ENCODE measurements at regions not wholly inside any gene's neighbourhood (a gene's known extent, or its start where the extent isn't known, plus 50 kb on each side); places are given as distances from the start of the nearest gene placed in this dataset.

DNA sequence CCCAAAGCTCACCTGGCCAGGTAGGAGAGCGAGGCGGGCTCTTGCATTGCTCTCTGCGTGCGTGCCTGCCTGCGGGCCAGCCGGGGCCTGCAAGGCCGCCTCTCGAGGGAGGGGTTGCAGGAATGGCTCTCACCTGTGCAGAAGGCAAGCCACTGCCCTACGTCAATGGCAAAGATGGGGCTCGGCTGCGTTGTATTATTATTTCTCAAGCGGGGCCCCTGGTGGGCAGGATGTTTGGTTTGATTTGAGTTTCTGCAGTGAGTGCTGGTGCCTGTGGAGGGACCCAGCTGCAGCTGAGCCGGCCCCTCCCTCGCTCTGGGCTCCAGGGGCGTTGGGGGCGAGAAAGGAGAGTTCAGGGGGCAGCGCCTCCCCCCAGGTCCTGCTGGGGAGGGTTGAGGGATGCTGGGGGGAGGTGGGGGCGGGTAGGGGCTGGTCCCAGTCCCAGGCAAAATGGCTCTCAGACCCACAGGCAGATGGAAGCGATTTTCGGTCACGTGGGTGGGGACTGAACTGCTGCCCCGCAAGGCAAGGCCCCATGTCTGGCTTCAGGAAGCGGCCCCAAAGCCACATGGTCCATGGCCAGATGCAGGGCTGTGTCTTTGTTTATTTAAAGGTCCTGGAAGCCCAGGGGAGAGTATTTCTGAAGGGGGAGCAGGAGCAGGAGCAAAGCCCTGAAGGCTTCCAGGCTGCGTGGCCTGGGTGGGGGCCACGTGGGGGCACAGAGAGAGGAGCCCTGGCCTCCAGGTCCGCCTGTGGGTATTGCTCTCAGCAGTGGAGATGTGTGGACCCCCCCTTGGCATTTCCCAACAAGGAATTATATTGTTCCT is 338.8 kb downstream of the SEC14L1 start:
- no peak for DNase-seq

GRCh38 chr17:77480199-77480508 is 339.4 kb downstream of the SEC14L1 start:
- DNase-seq: no peak

DNA sequence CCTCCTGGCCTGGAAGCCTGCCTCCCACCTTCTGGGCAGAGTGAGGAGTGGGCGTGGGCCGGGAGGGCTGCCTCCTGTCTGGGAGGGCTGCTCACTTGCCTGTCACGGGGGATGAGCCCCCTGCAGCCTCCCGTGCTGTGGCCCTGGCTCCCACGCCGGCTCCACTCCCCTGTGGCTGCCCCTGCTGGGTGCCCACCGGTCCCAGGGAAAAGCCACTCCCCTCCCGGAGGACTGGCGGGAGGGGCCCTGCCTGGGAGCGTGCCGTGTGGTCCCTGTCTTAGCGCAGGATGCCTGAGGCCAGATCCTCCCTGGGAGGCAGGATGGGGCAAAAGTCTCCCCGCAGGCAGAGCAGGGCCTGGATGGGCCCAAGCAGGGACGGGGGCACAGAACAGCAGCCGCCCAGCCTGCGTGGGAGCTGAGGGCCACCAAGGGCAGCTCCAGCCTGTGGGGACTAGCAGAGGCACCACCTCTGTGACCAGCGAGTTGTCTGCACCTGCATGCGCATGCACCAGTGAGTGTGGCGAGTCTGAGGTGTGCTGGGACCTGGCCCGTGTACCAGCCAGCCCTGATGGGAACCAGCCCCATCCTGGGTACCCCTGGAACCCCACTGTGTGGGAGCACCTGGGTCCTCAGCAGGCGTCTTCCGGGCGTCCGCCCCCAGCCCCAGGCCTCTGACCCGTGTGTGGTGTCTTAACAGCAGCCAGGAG is 339.9 kb downstream of the SEC14L1 start:
- no peak for DNase-seq

DNA sequence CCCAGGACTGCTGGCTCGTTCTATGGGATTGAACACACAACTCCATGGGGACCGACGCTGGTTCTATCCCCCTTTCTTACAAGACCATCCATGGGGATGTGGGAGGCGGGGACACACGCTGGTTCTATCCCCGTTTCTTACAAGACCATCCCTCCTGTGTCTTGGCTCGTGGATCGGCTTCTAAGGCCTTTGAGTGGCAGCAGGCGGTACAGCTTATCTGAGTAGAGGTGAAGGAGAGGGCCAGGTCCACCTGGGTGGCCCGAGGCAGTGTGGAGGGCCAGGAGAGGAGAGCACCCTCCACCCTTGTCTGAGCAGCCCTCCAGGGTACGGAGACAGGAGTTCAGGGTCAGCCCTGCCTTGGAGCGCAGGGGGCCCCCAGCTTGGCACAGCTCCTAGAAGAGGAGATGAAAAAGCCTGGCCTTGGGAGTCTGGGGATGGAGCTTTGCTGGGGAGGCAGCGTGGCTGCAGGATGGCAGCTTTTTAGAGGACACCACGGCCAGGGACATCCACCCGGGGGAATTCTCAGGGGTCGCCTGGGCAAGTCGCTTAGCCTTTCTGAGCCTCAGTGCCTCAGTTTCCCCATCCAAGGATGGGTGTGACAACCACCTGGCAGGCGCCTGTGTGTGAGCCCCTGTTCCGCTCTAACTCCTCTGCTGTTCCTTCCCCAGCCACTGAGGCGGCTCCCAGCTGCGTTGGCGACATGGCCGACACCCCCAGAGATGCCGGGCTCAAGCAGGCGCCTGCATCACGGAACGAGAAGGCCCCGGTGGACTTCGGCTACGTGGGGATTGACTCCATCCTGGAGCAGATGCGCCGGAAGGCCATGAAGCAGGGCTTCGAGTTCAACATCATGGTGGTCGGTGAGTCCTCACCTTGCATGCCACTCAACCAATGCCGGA is 341.0 kb downstream of the SEC14L1 start:
- DNase-seq: no peak

- DNase-seq: no peak
Observed at GRCh38 chr17:77482375-77483127, 341.8 kb downstream of the SEC14L1 start.

- DNase-seq: no peak
Observed at GRCh38 chr17:77483128-77483598, 342.4 kb downstream of the SEC14L1 start.

DNA sequence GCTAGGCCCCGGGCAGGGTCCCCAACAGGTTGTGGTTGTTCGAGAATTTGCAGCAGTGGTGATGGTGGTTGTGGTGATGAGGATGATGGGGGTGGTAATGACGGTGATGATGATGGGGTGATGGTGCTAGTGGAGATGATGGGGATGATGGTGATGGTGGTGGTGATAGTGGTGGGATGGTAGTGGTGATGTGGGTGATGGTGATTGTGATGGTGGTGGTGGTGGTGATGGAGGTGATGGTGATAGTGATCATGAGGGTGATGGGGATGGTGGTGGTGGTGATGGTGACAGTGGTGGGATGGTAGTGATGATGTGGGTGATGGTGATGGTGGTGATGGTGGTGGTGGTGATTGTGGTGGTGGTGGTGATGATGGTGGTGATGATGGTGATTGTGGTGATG is 343.3 kb downstream of the SEC14L1 start:
- DNase-seq: no peak

GRCh38 chr17:77485089-77485833 is 344.5 kb downstream of the SEC14L1 start:
- DNase-seq: no peak

DNA sequence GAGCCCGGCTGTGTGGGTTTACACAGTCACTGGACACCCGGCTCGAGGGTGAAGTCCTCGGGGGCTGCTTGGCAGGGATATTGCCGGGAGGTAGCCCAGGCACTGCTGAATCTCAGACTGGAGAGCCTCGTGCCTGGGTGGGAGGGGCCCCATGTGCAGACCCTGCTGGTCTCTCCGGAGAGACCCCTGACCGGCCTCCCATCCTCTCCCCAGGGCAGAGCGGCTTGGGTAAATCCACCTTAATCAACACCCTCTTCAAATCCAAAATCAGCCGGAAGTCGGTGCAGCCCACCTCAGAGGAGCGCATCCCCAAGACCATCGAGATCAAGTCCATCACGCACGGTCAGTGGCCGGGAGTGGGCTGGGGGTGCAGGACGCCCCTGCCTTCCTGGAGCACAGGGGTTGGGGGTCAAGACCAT is 346.5 kb downstream of the SEC14L1 start:
- no peak for DNase-seq

DNA sequence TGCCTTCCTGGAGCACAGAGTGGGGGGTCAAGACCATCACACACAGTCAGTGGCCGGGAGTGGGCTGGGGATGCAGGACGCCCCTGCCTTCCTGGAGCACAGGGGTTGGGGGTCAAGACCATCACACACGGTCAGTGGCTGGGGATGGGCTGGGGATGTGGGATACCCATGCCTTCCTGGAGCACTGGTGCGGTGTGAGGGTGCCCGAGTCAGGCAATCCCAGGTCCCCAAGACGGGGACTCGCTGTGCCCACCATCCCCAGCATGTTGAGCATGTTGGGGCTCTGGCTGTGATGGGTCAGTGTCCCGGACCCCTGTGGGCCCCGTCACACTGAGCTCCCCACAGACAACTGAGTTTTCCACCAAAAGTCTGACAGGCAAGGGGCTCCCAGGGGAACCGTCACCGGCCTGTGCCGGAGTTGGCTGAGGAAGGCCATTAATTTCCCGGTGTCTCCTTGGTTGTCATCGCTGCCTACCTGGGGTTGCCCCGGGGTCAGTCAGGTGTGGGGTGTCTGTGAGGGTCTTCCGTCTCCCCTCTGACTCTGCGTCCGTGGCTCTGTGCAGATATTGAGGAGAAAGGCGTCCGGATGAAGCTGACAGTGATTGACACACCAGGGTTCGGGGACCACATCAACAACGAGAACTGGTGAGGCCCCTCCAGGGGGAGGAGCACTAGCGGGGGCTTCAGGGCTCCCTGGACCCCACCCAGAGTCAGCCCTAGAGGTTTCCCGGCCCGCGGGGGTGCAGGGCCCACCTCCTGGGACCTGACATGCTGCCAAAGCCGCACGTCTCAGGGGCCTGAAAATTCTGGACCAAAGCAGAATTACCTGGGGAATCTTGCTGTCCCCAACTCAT is 347.1 kb downstream of the SEC14L1 start:
- DNase-seq: no peak

- DNase-seq: no peak
Observed at GRCh38 chr17:77488531-77489238, 347.9 kb downstream of the SEC14L1 start.

- no peak for DNase-seq
Observed at GRCh38 chr17:77489239-77489892, 348.6 kb downstream of the SEC14L1 start.

DNA sequence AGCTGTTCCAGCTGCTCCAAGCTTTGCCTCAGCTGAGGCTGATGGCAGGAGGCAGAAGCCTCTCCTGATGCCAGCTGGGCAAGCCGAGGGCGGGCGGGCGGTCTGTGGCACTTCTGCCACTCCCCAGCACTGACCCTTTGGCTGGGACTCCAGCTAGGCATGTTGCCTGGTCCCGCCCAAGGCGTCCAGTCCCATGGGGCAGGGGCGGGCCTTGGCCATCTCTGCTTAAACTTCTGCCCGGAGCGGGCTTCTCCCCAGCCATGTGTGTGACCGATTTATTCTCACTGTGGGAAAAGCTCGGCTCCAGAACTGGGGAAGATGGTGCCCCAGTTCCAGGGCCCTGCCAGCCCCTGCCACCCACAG is 349.1 kb downstream of the SEC14L1 start:
- DNase-seq: no peak

DNA sequence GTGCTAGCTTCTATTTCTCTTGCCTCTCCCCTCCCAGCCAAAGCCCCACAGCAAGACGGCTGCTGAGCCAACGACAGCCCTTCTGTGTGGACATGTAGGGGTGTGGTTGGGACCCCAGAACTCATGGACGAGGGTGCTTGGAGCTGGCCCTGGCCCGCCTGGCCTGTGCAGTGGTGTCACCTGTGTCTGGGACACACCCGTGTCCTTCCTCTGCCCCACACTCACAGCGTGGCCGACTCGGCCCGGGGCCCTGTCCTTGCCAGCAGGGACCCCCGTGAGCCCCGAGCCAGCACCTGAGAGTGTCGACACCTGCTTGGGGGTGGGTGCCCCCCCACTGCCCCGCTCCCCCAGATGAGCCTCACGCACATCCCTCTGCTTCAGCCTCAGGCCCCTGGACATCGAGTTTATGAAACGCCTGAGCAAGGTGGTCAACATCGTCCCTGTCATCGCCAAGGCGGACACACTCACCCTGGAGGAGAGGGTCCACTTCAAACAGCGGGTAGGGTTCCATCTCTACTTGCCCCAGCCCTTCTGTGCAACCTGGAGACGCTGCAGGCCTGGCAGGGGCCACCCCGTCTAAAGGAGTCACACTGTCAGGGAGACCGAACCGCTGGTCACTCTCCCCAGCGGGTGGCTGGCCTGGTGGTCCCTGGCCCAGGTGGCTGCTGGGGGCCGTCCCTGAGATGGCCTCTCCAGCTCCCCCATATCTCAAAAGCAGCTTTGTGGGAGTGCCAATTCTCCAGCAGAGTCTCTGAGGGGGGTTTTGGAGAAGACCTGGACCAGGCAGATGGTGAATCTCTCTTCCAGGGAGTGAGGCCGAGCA is 349.8 kb downstream of the SEC14L1 start:
- DNase-seq: no peak

- DNase-seq: no peak
Observed at GRCh38 chr17:77491921-77492445, 351.2 kb downstream of the SEC14L1 start.

DNA sequence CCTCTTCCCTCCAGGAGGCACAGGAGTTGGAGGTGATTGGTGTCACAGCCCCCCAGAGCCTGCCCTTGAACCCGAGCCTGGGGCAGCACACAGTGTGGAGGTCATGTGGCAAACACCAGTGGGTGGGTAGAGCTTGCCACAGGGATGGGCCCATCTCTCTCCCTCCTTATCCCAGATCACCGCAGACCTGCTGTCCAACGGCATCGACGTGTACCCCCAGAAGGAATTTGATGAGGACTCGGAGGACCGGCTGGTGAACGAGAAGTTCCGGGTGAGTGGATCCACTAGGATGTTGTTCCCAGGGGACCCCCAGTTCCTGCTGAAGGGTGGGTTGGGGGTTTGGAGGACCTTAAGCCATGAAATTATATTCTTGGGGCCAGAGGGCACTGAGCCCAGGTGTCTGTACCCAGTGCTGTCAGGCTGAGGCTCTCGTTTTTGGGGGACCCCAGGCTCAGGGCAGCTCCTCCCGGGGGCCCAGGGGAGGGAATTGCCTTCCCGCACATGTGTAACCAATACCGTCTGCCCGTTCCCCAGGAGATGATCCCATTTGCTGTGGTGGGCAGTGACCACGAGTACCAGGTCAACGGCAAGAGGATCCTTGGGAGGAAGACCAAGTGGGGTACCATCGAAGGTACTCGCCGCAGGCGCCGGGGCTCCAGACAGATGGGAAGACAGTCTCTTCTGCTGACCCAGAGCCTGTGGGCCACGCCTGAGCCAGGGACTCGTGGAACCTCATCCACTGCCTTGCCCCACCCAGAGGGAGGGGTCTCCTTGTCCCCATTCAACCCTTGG is 351.9 kb downstream of the SEC14L1 start:
- DNase-seq: no peak

DNA sequence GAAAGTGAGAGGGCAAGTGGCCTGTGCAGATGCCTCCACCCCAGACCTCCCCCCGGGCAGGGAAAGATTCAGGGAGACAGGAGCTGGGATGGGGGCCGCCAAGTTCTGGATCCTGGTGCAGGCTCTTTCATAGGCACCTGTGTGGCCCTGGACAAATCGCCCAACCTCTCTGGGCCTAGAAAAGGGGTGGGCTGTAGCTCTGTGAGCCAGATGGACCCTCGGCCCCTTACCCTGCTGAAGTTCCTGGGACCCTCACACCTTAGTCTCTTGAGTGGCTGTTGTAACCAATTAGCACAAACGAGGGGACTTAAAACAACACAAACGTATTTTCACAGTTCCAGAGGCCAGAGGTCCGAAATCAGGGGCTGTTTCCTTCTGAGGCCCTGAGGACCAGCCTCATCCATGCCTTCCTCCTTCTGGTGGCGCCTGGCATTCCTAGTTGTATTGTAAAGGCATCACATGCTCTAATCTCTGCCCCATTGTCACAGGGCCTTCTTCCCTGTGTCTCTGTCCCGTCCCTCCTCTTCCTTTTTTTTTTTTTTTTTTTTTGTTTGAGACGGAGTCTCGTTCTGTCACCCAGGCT is 352.6 kb downstream of the SEC14L1 start:
- DNase-seq: no peak
